ENCODE measurements at regions not wholly inside any gene's neighbourhood (a gene's known extent, or its start where the extent isn't known, plus 50 kb on each side); places are given as distances from the start of the nearest gene placed in this dataset.

DNA sequence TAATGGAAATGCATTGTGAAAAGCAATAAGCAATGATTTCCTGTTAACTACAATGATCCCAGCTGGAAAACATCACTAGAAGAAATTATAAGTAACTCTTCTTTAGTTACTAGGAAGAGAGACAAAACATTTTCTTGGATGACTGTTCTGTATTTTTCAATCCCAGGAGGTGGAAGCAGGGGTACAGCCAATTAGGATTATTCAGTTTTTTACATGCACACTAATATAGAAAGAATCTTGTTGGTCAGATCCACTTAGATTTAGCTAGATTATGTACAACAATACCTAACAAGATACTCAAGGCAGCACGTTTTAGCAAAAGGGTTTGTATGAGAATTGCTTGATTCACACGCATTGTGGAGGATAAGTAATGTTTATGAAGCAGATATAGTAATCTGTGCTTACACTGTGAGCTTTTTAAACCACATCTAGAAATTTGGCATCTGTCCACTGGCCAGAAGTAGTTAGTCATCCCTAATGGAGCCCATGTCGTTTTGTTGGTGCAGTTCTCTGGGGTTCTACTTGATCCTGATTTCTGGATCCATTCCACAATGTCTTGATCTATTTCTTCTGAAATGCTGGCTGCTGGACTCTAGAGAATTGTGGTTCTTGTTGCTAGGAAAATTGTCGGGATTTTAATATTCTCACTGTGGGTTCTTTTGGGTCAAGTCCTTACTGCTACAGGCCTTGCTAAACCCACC is 199.7 kb downstream of the ADCYAP1 start:
- in situ Hi-C loops (cut with MboI): no loop called here
- WGBS, 2 experiments (ENCODE audit: low coverage in 1 of 2, low lambda C conversion rate in 2 of 2, missing lambda C conversion rate in 2 of 2): 9 to 11% methylated on average over 4 of the region's 4 CpGs
- TF ChIP-seq EZH2 (IDR thresholded peaks at IDR 0.05; ENCODE audit: insufficient read depth, poor library complexity, severe bottlenecking) (no peak), EZH2phosphoT487 (IDR thresholded peaks at IDR 0.05; ENCODE audit: insufficient read depth, low read depth) (no peak)
- Histone ChIP-seq H3K4me3 (no peak overlapping the region), H4K20me1 (ENCODE audit: insufficient read depth) (no peaks in the 10 kb centered on the region), H2AFZ (no peak overlapping the region), H3K27me3 (replicated peaks; ENCODE audit: insufficient read depth) (no peaks in the 10 kb centered on the region), H3K27ac (no peak overlapping the region), H3K9me2 (ENCODE audit: insufficient read depth) (no peaks in the 10 kb centered on the region), H3F3A (ENCODE audit: insufficient read depth) (no peaks in the 10 kb centered on the region), H3K4me1 (ENCODE audit: insufficient read depth) (no peaks in the 10 kb centered on the region), H3K9me3 (ENCODE audit: low read depth) (no peaks in the 10 kb centered on the region), H3K9ac (no peak overlapping the region), H3K79me2 (ENCODE audit: insufficient read depth) (no peaks in the 10 kb centered on the region), H3K4me2 (ENCODE audit: unreplicated experiment) (no peak overlapping the region), H3K36me3 (ENCODE audit: low read depth) (no peaks in the 10 kb centered on the region)
- DNase-seq: peak; percentile 12

DNA sequence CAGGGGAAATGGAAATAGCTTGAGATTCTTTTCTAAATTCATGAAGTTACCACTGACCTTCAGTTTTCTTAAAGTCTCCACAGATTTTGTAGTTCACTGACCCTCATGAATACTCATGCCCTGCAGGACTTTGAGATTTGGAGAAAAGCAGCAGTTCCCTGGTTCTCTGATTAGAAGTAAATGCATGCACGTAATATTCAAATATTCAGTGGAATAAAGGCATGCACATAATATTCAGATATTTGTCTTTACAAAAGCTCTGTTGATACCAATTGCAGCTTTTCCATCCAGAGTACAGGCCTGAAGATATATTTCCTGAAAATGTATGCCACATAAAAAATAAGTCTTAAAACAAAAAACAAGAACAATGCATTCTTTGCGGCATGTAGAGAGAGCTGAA is 219.8 kb downstream of the ADCYAP1 start:
- Histone ChIP-seq H3K27me3 (replicated peaks; ENCODE audit: insufficient read depth) (no peaks in the 10 kb centered on the region), H3K9me2 (ENCODE audit: insufficient read depth) (no peaks in the 10 kb centered on the region), H3K9ac (no peak overlapping the region), H3K4me2 (ENCODE audit: unreplicated experiment) (no peak overlapping the region), H3K9me3 (ENCODE audit: low read depth) (no peaks in the 10 kb centered on the region), H3K27ac (no peak overlapping the region), H3F3A (ENCODE audit: insufficient read depth) (no peaks in the 10 kb centered on the region), H3K4me1 (ENCODE audit: insufficient read depth) (no peaks in the 10 kb centered on the region), H2AFZ (no peak overlapping the region), H3K4me3 (no peak overlapping the region), H3K79me2 (ENCODE audit: insufficient read depth) (no peaks in the 10 kb centered on the region), H4K20me1 (ENCODE audit: insufficient read depth) (no peaks in the 10 kb centered on the region), H3K36me3 (ENCODE audit: low read depth) (no peaks in the 10 kb centered on the region)
- TF ChIP-seq EZH2phosphoT487 (IDR thresholded peaks at IDR 0.05; ENCODE audit: insufficient read depth, low read depth): no peak
- no peak for TF ChIP-seq EZH2 (IDR thresholded peaks at IDR 0.05; ENCODE audit: insufficient read depth, poor library complexity, severe bottlenecking)
- 13 to 23% methylated on average over 2 of the region's 2 CpGs for WGBS, 2 experiments (ENCODE audit: low coverage in 1 of 2, low lambda C conversion rate in 2 of 2, missing lambda C conversion rate in 2 of 2)
- no peak for DNase-seq
- in situ Hi-C loops (cut with MboI): no loop called here

DNA sequence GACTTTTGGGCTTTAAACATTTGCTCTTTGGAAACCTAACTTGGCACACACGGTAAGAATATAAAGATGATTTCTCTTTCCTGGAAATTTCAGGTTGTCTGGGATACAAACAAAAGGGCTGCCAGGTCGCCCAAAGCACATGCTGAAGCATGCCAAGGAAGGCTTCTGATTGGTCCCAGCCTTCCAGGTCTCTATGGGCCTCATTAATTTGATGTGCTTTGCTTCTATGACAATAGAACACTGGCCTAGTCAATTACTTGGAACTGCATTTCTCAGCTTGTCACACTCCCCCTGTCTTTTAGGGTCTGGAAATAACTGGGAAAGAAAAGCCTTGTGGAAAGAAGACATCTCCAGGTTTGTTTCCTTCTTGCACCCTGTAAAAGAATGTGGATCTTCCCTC is 228.9 kb downstream of the ADCYAP1 start:
- Histone ChIP-seq H4K20me1 (ENCODE audit: insufficient read depth) (no peaks in the 10 kb centered on the region), H3F3A (ENCODE audit: insufficient read depth) (no peaks in the 10 kb centered on the region), H2AFZ (no peak overlapping the region), H3K9me3 (ENCODE audit: low read depth) (peaks cover 8% of the 10 kb centered on the region), H3K27ac (no peak overlapping the region), H3K79me2 (ENCODE audit: insufficient read depth) (no peaks in the 10 kb centered on the region), H3K4me1 (ENCODE audit: insufficient read depth) (no peaks in the 10 kb centered on the region), H3K4me2 (ENCODE audit: unreplicated experiment) (no peak overlapping the region), H3K27me3 (replicated peaks; ENCODE audit: insufficient read depth) (no peaks in the 10 kb centered on the region), H3K9me2 (ENCODE audit: insufficient read depth) (no peaks in the 10 kb centered on the region), H3K36me3 (ENCODE audit: low read depth) (no peaks in the 10 kb centered on the region), H3K4me3 (no peak overlapping the region), H3K9ac (no peak overlapping the region)
- TF ChIP-seq EZH2 (IDR thresholded peaks at IDR 0.05; ENCODE audit: insufficient read depth, poor library complexity, severe bottlenecking) (no peak), EZH2phosphoT487 (IDR thresholded peaks at IDR 0.05; ENCODE audit: insufficient read depth, low read depth) (no peak)
- no peak for DNase-seq
- 0 to 3% methylated on average over 2 of the region's 2 CpGs for WGBS, 2 experiments (ENCODE audit: low coverage in 1 of 2, low lambda C conversion rate in 2 of 2, missing lambda C conversion rate in 2 of 2)
- in situ Hi-C loops (cut with MboI): no loop called here

DNA sequence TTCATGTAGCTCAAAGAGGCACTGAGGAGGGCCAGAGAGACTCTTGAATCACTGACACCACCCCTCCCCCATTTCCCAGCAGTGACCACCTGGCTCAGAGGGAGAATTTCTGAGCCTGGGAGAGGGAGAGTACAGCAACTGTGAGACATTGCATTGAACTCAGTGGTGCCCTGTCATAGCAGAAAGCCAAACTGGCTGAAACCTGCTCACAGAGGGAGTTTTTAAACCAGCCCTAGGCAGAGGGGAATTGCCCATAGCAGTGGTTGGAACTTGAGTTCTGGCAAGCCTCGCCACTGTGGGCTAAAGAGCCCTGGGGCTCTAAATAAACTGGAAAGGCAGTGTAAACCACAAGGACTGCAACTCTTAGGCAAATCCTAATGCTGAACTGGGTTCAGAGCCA is 243.1 kb downstream of the ADCYAP1 start:
- Histone ChIP-seq H3K79me2 (ENCODE audit: insufficient read depth) (no peaks in the 10 kb centered on the region), H3K27ac (no peak overlapping the region), H3K27me3 (replicated peaks; ENCODE audit: insufficient read depth) (no peaks in the 10 kb centered on the region), H3K36me3 (ENCODE audit: low read depth) (no peaks in the 10 kb centered on the region), H3K9me2 (ENCODE audit: insufficient read depth) (no peaks in the 10 kb centered on the region), H3K4me1 (ENCODE audit: insufficient read depth) (no peaks in the 10 kb centered on the region), H3K4me2 (ENCODE audit: unreplicated experiment) (no peak overlapping the region), H2AFZ (no peak overlapping the region), H3K9ac (no peak overlapping the region), H3K4me3 (no peak overlapping the region), H3F3A (ENCODE audit: insufficient read depth) (no peaks in the 10 kb centered on the region), H4K20me1 (ENCODE audit: insufficient read depth) (no peaks in the 10 kb centered on the region), H3K9me3 (ENCODE audit: low read depth) (no peaks in the 10 kb centered on the region)
- in situ Hi-C loops (cut with MboI): no loop called here
- no peak for DNase-seq
- WGBS, 2 experiments (ENCODE audit: low coverage in 1 of 2, low lambda C conversion rate in 2 of 2, missing lambda C conversion rate in 2 of 2): 0 to 7% methylated on average over 1 of the region's 1 CpG
- TF ChIP-seq EZH2phosphoT487 (IDR thresholded peaks at IDR 0.05; ENCODE audit: insufficient read depth, low read depth): no peak
- TF ChIP-seq EZH2 (IDR thresholded peaks at IDR 0.05; ENCODE audit: insufficient read depth, poor library complexity, severe bottlenecking): no peak
